HL-60/S4 (cell line): ENCODE measurements at regions not wholly inside any gene's neighbourhood (a gene's known extent, or its start where the extent isn't known, plus 50 kb on each side); places are given as distances from the start of the nearest gene placed in this dataset.
"Not testable (repeated sequence)": the region's sequence is repeated elsewhere in the genome, so short reads cannot be mapped to it uniquely, and the experiment has no call there.

ENCODE experiments used
- in situ Hi-C: fragments of 300-500 bp; cut with MboI; formaldehyde crosslinking; loops from 2 replicates; pipeline ENCODE4 v1.14.3; 2022; ENCODE audit warnings: low sequenced_read_pairs

DNA sequence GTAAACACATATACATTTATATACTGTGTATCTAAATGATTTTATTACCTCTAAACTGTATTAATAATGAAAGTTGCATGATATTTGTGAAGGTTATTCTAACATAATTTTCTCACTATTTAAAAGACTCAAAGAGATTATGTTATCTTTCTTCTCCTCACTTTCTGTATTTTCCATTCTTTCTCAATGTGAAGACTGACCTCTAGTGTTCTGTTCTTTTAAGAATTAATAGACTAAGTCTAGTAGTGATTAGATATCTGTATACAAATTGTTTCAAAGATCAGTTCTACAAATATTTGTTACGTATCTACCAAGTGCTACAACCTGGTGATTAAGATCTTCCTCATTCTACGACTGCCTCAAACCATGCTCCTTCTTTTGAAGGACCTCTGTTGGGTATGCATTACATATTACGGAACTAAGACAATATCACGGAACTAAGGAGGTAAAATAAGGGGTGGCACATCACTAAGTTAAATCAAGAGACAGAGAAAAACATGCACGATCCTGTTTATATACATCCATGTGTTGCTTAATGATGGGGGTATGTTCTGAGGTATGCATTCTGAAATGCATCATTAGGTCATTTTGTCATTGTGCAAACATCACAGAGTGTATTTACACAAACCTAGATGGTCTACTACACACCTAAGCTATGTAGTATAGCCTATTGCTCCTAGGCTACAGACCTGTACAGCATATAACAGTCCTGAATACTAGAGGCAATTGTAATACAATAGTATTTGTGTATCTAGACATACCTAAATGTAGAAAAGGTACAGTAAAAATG, 161.5 kb upstream of the KBTBD8 start:
- in situ Hi-C loops, result no loop called here

DNA sequence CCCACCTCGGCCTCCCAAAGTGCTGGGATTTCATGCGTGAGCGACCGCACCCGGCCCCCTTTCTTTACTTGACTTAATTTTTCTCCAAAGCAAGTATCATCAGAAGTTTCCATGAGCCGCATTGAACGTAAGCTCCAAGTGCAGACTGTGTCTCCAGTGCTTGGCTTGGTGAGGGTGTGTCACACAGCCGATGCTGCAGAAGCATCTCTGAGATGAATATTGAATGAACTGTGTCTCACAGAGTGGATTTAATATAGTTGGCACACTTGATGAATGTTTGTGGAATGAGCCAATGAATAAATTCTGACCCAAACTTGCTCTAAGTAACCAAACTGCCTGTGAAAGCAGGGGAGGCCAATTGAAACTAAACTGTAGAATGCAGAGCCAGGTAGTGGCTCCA, 159.4 kb upstream of the KBTBD8 start:
- in situ Hi-C loops, result no loop called here

DNA sequence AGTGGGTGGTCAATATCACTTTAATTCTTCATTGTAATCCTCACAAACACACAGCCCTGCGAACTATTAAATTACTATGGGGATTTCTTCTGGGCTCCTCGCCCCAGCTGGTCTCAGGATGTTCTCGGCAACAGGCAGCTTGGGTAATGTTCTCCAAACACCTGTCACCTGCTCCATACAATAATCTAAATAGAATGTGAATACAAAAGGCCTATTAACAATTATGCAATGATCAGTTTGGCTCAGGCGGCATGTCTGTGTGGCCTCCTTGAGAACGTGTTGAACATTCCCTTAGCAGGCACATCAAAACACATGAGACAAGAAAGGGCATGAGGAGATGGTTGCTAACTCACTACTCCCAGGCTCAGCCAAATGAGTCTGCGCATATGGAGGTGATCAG, 158.6 kb upstream of the KBTBD8 start:
- in situ Hi-C loops, result no loop called here

DNA sequence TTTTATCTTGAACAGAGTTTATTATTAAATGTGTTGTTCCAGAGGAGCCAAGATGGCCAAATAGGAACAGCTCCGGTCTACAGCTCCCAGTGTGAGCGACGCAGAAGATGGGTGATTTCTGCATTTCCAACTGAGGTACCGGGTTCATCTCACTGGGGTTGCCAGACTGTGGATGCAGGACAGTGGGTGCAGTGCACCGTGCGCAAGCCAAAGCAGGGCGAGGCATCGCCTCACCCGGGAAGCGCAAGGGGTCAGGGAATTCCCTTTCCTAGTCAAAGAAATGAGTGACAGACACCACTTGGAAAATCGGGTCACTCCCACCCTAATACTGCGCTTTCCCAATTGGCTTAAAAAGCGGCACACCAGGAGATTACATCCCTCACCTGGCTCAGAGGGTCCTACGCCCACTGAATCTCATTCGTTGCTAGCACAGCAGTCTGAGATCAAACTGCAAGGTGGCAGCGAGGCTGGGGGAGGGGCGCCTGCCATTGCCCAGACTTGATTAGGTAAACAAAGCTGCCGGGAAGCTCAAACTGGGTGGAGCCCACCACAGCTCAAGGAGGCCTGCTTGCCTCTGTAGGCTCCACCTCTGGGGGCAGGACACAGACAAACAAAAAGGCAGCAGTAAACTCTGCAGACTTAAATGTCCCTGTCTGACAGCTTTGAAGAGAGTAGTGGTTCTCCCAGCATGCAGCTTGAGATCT, 155.2 kb upstream of the KBTBD8 start:
- in situ Hi-C loops, result not testable (repeated sequence)

DNA sequence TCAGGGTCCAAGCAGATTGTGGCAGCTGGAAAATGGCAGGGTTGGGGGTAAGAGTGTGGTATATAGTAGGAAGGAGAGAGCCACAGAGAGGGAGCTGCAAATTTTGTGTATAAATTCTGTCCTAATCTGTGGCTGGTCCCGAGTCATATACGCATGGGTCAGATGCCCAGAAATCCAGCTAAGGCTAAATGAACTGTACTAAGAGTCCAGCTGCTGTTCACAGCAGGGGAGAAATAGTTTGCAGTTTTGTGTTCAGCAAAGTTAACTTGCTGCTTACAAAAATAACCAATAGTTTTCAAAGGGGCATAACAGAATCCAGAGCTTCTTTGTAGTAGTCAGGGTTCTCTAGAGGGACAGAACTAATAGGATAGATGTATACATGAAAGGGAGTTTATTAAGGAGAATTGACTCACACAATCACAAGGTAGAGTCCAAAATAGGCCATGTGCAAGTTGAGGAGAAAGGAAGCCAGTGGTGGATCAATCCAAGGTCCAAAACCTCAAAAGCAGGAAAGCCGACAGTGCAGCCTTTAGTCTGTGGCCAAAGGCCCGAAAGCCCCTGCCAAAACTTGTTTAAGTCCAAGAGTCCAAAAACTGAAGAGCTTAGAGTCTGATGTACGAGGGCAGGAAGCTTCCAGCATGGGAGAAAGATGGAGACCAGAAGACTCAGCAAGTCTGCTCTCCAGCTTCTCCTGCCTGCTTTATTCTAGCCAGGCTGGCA, 146.1 kb upstream of the KBTBD8 start:
- in situ Hi-C loops, result no loop called here

DNA sequence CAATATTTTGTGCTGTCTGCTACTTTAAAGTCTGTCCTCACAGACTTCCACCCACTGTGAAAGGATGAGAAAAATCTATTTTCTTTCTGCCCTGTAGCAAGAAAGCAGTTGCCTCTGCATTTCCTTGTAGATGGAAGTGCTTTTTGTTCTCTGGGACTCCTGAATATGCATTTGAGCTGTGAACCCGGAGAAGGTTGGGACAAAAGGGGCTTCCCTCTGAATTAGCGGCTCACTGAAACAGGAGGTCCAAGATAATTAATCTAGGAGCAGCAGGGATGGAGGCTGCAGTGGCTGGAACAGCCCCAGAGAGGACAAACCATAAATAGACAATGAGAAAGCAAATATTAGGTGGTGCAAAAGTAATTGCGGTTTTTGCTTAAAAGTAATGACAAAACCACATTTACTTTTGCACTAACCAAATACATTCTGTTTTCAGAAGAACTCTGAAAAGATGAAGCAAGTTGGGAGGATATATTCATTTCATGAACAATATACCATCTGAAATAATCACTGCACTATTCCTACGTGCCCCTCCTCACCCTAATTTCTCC, 143.4 kb upstream of the KBTBD8 start:
- in situ Hi-C loops, result no loop called here

DNA sequence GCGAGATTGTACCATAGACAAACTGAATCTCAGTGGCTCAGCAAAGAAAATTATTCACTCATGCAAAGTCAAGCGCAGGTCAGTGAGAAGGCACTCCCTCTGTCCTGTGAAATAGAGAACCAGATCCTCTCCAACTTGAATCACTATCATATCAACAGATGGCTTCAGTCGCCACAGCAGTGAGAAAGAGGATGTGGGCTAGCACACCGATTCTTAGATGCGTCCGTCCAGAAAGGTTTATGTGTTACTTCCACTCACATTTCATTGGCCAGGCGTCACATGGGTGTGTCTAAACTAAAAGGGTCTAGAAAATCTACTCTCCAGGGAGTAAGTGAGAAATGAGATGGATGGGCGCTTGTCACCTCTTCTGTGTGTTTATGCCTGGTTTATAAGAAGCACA, 141.6 kb upstream of the KBTBD8 start:
- in situ Hi-C loops, result no loop called here

DNA sequence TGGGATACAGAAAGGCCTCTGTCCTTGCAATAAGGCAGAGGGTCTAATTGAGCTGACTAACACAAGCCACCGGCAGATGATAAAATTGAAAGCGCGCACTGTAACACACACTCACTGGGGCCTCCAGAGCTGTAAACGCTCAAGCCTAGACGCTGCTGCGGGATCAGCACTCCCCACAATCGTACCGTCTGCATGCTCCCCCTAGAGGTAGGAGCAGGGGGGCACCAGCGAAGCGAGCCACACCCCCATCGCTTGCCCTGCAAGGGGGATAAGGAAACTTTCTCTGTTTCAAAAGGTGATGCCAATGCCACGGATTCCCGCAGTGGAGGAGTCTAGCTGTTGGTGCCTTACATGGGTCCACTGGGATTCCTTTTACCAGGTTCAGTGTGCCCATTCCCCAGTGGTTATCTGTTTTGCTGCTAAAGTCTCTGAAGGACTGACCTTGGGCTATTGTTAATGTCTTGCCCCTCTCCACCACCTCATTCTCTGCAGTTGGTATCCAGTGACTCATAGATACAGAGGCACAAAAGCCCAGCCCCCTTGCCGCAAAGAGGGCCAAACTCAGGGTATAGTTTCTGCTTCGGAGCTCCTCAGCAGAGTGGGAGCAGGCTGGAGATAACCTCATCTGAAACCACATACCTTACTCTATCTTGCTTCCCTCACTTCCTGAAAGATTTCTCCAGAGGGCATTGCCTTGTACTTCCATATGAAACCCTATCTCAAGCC, 139.3 kb upstream of the KBTBD8 start:
- in situ Hi-C loops, result no loop called here

DNA sequence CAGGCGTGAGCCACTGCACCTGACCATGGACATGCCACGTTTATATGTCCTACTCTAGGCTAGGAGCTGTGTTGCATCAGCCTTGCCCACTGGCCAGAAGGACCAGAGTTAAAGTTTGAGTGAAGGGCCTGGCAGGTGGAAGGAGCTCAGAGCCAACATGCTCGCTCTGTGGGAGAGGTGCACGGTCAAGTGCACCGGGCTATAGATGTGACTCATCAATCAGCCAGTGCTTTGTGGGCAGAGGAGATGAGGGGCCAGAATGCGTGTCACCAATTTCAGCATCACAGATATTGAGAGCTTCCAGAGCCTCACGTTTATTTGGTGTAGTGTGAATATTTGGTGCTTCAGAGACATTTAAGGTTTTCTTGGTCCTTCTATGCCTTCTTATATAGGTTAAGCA, 137.3 kb upstream of the KBTBD8 start:
- in situ Hi-C loops, result no loop called here

DNA sequence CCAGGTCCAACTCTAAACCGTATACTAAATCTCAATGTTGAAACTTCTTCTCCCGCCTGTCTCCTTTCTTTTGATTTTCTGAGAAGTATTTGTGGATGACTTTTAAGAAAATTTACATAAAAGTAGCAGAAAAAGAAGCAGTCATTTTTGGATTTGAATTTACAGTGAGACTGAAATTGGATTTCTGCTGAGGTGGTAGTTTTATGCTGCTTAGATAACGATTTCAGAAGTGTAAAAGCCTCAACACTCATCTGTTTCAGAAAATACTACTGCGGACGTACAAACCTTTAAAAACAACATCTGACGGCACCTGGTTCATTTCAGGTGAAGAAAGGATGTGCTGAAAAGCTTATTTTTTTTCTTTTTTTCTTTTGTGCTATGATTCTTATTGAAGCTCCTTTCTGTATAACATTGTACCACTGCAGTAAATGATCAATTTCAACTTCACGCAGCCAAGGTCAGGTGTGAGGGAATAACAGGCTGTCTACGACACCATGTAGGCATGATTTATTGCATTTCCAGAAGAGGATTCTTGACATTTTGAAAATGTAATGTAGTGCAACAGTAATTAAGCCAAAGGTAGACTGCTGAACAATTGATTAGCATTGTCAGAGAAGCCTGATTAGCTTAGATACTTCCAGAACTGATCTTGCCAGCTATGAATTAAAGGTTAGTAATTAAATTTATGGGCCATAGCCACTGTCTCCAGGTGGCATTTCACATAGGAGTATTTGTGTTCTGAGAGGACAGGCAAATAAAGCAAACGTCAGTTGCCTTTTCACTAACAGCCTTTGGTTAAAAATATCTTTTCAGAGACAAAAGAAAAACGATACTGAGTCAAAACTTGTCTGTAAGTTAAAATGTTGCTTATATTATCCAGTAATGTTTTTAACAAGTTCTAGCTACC, 134.6 kb upstream of the KBTBD8 start:
- in situ Hi-C loops, result no loop called here

DNA sequence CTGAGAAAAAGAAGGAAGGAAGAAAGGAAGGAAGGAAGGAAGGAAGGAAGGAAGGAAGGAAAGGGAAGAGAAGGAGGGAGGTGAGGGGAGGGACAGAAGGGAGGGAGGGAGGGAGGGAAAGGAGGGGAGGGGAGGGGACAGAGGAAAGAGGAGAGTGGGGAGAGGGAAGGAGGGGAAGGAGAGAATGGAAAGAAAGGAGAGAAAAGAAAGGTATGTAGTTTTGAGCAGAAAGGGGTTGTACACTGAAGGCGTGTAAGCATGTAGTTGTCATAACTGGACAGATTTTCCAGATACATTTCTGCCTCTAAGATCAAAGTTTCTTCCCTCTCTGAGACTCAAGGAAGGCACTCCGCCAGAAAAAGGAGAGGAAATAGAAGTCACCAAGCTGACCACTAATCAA, 113.4 kb upstream of the KBTBD8 start:
- in situ Hi-C loops, result no loop called here

DNA sequence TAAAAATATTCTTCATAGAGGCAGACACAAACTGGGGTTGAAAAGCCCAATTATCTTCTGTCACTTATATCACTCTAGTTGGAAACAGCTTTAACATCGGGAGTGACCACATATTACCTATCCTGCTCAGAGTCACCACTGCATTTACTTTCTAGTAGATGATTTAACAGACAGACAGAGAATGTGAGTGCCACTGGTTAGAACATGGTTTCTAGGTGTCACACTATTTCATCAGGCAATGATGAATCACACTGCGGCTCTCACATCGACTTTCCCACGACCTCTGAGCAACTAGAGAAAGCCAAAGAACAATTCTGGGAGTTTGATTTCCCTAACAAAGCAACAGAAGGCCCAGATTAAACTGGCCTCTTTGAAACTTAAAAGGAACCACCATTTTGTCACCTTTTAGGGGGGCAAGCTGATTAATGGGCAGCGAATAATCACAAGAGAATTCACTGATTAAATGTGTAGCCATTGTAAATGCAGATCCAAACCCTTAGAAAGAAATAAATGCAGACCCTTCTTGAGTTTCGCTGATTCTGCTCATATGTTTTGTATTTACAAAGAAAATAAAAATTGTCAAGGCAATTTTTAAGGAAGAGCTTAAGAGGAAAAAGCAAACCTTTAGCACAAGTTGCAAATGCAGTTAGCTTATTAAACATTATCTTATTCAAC, 112.6 kb upstream of the KBTBD8 start:
- in situ Hi-C loops, result no loop called here

DNA sequence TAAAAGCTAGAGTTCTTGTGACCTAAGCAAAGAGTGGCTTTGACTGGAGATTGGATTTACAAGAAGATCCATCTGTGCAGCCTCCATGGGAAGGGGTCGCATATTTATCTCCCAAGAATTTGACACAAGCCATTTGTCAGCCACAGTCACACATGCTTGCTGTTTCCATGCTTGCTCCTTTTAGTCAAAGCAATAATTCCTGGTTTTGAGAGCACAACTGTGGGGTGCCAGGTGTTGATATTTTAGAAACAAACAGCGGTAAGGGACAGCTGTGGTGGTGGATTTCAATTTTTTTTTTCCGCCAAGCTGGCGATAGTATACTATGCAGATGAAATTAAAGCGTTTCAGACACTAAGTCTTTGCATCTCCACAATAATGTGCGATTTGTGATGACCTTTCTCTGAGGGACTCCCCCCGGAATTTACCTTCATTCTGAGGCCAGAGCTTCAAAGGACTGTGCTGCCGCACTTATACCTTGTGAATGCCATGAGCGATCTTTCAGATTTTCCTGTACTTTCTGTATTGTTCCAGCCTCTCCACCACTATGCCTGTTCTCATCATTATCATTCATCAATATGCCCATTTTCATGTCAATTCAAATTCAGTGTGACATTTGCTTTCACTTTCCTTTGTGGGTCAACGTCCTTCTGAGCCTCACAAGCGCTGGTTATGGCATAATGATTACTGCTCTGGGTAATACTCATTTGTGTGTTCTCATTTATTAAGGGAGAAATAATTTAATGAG, 108.2 kb upstream of the KBTBD8 start:
- in situ Hi-C loops, result no loop called here

DNA sequence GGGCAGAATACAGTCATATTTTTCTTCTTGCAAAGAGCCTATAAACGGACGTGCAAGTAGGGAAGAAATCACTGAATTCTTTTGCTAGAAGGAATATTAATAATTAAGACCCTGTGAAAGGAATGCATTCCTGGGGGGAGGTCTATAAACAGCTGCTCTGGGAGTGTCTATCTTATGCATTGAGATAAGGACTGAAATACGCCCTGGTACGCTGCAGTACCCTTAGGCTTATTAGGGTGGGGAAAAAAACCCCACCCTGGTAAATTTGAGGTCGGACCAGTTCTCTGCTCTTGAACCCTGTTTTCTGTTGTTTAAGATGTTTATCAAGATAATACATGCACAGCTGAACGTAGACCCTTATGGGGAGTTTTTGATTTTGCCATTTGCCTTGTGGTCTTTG, 100.0 kb upstream of the KBTBD8 start:
- in situ Hi-C loops, result no loop called here

DNA sequence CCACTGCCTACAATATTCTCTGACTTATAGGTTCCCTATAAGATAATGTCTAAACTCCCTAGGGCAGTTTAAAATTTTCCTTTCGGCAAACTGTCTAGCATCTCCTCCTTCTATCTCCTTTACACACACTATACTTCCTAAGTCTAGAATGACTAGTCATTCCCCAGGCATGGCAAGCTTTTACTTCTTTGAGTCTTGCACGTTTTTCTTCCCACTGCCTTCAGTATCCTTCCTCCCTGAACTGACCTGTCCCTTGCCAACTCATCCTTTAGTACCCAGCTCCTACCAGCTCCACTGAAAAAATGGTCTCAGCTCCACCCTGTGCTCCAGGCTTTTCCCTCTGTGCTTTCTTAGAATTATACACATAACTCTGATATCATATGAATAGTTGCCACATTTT, 93.8 kb upstream of the KBTBD8 start:
- in situ Hi-C loops, result no loop called here

DNA sequence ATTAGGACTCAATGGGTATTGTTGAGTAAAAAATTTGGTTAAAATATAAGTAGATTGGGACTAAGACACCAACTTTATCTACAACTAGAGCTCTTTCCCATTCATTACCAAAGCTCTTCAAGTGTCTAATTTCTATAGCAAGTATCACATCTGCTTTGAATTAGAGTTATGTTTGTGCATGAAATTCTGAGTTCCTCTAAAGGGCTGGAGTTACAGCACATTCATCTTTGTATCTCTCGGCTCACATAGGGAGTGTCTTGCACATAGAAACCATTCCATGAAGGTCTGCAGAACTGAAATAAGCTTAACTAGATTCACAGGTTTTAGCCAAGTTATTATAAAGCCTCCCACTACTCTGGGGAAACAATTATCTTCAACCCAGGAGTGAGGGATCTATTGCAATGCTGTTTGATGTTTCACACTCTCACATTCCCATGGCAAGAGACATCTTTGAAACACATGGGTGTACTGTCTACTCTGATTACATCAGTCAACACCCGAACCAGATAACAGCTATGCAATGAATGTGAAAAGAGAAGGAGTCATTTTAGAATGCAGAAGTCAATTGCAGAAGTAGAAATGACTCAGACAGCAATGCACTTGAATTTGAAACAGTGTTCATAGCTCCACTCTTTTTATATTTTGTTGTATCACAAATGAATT, 93.1 kb upstream of the KBTBD8 start:
- in situ Hi-C loops, result no loop called here

DNA sequence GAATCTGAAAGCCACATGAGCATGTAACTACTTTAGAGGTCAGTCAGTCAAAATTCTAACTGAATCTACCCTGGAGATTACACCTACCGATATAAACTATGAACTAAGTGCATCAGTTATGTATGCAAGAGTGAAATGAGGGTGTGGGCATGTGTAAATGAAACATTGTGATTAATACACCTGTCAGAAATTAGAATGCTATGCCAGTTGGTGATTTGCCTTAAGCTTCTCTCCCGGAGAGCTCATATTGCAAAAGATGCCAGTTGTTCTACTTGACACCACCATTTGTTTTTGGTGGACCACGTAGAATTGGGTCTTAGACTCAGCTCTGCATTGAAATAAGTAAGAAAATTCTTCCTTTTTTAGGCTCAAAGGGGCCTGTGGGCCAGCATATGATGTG, 91.0 kb upstream of the KBTBD8 start:
- in situ Hi-C loops, result no loop called here
